PC-9 (cell line): ENCODE measurements at regions not wholly inside any gene's neighbourhood (a gene's known extent, or its start where the extent isn't known, plus 50 kb on each side); places are given as distances from the start of the nearest gene placed in this dataset.

Source experiments
- BruUV-seq: library from RNA; stranded (reverse); fragments of 400-500 nt; replicated peaks from 2 replicates; lab custom pipeline; 2021; lab: Mats Ljungman, UMichigan
- CTCF ChIA-PET: fragments of 300-600 bp; sonication (Branson Sonifier 250); formaldehyde crosslinking; loops from one replicate; lab custom pipeline; 2022; ENCODE audit warnings: antibody characterized with exemption; lab: Charles Lee
- POLR2A ChIA-PET: fragments of 300-600 bp; sonication (Branson Sonifier 250); formaldehyde crosslinking; loops from one replicate; lab custom pipeline; 2022; ENCODE audit warnings: antibody characterized with exemption; ENCODE audit not compliant: unreplicated experiment; lab: Charles Lee
- DNase-seq, 2 experiments: peaks; one replicate each; pipeline versions ENCODE4 v3.0.0 to v3.0.0-alpha.2; 2015 to 2022; ENCODE audit warnings: mixed read lengths in 1 of 2
- H2AFZ ChIP-seq: fragments of 200-600 bp; sonication (generic); 2 replicates; pipeline ENCODE4 v1.8.1; 2017; ENCODE audit warnings: antibody characterized with exemption
- H3F3A ChIP-seq: fragments of 200-600 bp; sonication (generic); 2 replicates; pipeline ENCODE4 v1.8.1; 2017; ENCODE audit warnings: antibody characterized with exemption, mild to moderate bottlenecking, low read depth; ENCODE audit not compliant: insufficient read depth
- H3K27ac ChIP-seq: fragments of 200-600 bp; sonication (generic); 2 replicates; pipeline ENCODE4 v1.6.1; 2016; ENCODE audit warnings: mixed run types
- H3K27me3 ChIP-seq: fragments of 200-600 bp; sonication (generic); 2 replicates; pipeline ENCODE4 v1.6.1; 2016; ENCODE audit warnings: low read depth, mixed run types; ENCODE audit not compliant: insufficient read depth
- H3K36me3 ChIP-seq: fragments of 200-600 bp; sonication (generic); 2 replicates; pipeline ENCODE4 v1.6.1; 2016; ENCODE audit warnings: low read depth, mixed run types
- H3K4me1 ChIP-seq: fragments of 200-600 bp; sonication (generic); replicated peaks from 2 replicates; pipeline ENCODE4 v1.6.1; 2016; ENCODE audit warnings: mixed run types; ENCODE audit not compliant: insufficient read depth
- H3K4me2 ChIP-seq: fragments of 200-600 bp; sonication (generic); 2 replicates; pipeline ENCODE4 v1.6.1; 2017; ENCODE audit warnings: mixed run types
- H3K4me3 ChIP-seq: fragments of 200-600 bp; sonication (generic); 2 replicates; pipeline ENCODE4 v1.6.1; 2016; ENCODE audit warnings: mixed run types
- H3K79me2 ChIP-seq: fragments of 200-600 bp; sonication (generic); 2 replicates; pipeline ENCODE4 v1.6.1; 2017; ENCODE audit warnings: low read depth, mixed run types
- H3K9me2 ChIP-seq: fragments of 200-600 bp; sonication (generic); 2 replicates; pipeline ENCODE4 v1.8.1; 2017; ENCODE audit warnings: mild to moderate bottlenecking; ENCODE audit not compliant: insufficient read depth
- H3K9me3 ChIP-seq: fragments of 200-600 bp; sonication (generic); 2 replicates; pipeline ENCODE4 v1.8.1; 2016; ENCODE audit warnings: low read depth; ENCODE audit not compliant: insufficient read depth
- H4K20me1 ChIP-seq: fragments of 200-600 bp; sonication (generic); 2 replicates; pipeline ENCODE4 v1.8.1; 2017; ENCODE audit not compliant: insufficient read depth
- EZH2 ChIP-seq: fragments of 200-600 bp; sonication (generic); IDR thresholded peaks from 2 replicates; pipeline ENCODE4 v1.8.0; 2017; ENCODE audit warnings: antibody characterized with exemption, low read depth
- intact Hi-C: fragments of 100-400 bp; cut with micrococcal nuclease; formaldehyde crosslinking; loops from one replicate; pipeline ENCODE4 v1.10.0; 2022; ENCODE audit not compliant: unreplicated experiment
- TF ChIP-seq, protein P1 (sequence below): fragments of 200-600 bp; sonication (generic); conservative IDR thresholded peaks from 2 replicates; pipeline ENCODE4 v1.6.1; 2017; ENCODE audit warnings: mixed run types, antibody characterized with exemption, mild to moderate bottlenecking, moderate library complexity

DNA sequence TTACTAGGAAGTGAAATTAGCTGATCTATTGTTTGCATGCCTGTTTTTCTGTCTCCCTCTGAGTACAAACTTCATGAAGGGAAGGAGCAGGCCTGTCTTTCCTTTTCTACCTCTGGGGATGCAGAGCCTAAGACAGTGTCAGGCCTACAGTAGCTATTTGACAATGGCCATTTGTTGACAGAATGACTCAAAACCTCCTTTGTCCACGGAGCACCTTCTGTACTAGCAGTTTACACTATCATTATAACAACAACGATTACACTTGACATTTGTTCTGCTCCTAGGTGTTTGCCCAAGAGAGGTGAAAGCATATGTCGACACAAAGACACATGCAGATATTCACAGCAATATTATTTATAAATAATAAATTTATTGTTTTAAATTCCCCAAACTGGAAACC is 132.3 kb upstream of the IRX3 start:
- H2AFZ ChIP-seq: no peak overlapping the region
- no peaks in the 10 kb centered on the region for H3K9me2 ChIP-seq
- no peaks in the 10 kb centered on the region for H3K9me3 ChIP-seq
- H3K27ac ChIP-seq: no peak overlapping the region
- intact Hi-C loops: no loop called here
- TF ChIP-seq, protein P1, sequence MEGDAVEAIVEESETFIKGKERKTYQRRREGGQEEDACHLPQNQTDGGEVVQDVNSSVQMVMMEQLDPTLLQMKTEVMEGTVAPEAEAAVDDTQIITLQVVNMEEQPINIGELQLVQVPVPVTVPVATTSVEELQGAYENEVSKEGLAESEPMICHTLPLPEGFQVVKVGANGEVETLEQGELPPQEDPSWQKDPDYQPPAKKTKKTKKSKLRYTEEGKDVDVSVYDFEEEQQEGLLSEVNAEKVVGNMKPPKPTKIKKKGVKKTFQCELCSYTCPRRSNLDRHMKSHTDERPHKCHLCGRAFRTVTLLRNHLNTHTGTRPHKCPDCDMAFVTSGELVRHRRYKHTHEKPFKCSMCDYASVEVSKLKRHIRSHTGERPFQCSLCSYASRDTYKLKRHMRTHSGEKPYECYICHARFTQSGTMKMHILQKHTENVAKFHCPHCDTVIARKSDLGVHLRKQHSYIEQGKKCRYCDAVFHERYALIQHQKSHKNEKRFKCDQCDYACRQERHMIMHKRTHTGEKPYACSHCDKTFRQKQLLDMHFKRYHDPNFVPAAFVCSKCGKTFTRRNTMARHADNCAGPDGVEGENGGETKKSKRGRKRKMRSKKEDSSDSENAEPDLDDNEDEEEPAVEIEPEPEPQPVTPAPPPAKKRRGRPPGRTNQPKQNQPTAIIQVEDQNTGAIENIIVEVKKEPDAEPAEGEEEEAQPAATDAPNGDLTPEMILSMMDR: no peak
- TF ChIP-seq EZH2: no peak
- H3K36me3 ChIP-seq: no peaks in the 10 kb centered on the region
- H3K27me3 ChIP-seq: no peaks in the 10 kb centered on the region
- H3K4me2 ChIP-seq: no peak overlapping the region
- H3K79me2 ChIP-seq: no peaks in the 10 kb centered on the region
- DNase-seq: no peak
- H4K20me1 ChIP-seq: no peaks in the 10 kb centered on the region
- CTCF ChIA-PET: no interaction called here
- no peak overlapping the region for H3K4me3 ChIP-seq
- no TSS peak for BruUV-seq
- peaks cover 19% of the 10 kb centered on the region for H3F3A ChIP-seq
- POLR2A ChIA-PET: no interaction called here
- peaks cover 28% of the 10 kb centered on the region for H3K4me1 ChIP-seq

DNA sequence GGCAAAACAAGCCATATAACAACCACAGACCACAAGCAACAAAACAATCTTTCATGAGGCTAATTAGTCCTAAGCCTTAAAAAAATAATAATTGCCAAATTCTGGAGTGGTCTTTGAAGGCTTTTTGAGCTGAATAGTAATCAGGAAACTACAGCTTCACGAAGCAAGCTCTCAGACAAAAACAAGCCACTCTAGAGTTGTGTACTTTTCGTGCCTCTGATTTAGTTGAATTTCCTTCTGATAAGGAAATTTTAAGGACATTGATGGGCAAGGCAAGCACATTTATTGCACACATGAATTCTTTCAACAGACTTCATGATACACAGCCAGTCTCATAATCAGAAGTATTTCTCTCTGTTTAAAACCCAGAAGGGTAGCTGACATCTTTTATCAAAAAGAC is 130.8 kb upstream of the IRX3 start:
- BruUV-seq: no TSS peak
- intact Hi-C loops: no loop called here
- Histone ChIP-seq H3F3A (peaks cover 4% of the 10 kb centered on the region; the same call in 1 of the 2 replicates), H3K27me3 (no peaks in the 10 kb centered on the region), H3K79me2 (no peaks in the 10 kb centered on the region), H2AFZ (no peak overlapping the region), H3K9me3 (no peaks in the 10 kb centered on the region), H4K20me1 (no peaks in the 10 kb centered on the region), H3K36me3 (no peaks in the 10 kb centered on the region), H3K4me3 (no peak overlapping the region), H3K4me2 (no peak overlapping the region), H3K4me1 (peaks cover 12% of the 10 kb centered on the region), H3K27ac (no peak overlapping the region), H3K9me2 (no peaks in the 10 kb centered on the region)
- CTCF ChIA-PET: no interaction called here
- POLR2A ChIA-PET: no interaction called here
- no peak for DNase-seq
- TF ChIP-seq, protein P1: no peak
- no peak for TF ChIP-seq EZH2

DNA sequence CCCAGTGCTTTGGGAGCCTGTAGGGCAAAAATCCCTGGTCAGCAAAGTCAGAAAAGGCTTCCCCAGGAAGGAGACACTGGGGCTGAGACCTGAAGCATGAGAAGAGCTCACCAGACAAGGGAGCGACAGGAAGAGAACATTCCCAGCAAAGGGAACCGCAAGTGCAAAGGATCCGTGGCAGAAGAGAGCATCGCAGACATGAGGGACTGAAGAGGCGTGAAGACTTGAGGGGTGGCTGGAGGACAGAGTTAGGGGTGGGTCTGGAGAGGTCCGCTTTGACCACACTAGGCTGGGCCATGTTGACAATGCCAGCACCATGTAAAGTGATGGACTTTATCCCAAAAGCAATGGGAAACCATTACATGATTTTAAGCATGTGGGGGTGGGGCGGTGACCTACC is 128.1 kb upstream of the IRX3 start:
- H3K79me2 ChIP-seq: no peaks in the 10 kb centered on the region
- H3K4me1 ChIP-seq: peaks cover 6% of the 10 kb centered on the region; the same call in 1 of the 2 replicates
- ChIA-PET POLR2A (no interaction called here), CTCF (no interaction called here)
- intact Hi-C loops: no loop called here
- no peaks in the 10 kb centered on the region; the same call in 1 of the 2 replicates for H3F3A ChIP-seq
- H2AFZ ChIP-seq: no peak overlapping the region
- TF ChIP-seq, protein P1: no peak
- TF ChIP-seq EZH2: no peak
- H3K9me2 ChIP-seq: no peaks in the 10 kb centered on the region
- no peaks in the 10 kb centered on the region for H3K9me3 ChIP-seq
- H3K27me3 ChIP-seq: no peaks in the 10 kb centered on the region
- no peak overlapping the region for H3K4me3 ChIP-seq
- BruUV-seq: no TSS peak
- no peak overlapping the region for H3K27ac ChIP-seq
- no peak overlapping the region for H3K4me2 ChIP-seq
- no peak for DNase-seq
- H4K20me1 ChIP-seq: no peaks in the 10 kb centered on the region
- H3K36me3 ChIP-seq: no peaks in the 10 kb centered on the region
